ENCODE measurements at regions not wholly inside any gene's neighbourhood (a gene's known extent, or its start where the extent isn't known, plus 50 kb on each side); places are given as distances from the start of the nearest gene placed in this dataset.

DNA sequence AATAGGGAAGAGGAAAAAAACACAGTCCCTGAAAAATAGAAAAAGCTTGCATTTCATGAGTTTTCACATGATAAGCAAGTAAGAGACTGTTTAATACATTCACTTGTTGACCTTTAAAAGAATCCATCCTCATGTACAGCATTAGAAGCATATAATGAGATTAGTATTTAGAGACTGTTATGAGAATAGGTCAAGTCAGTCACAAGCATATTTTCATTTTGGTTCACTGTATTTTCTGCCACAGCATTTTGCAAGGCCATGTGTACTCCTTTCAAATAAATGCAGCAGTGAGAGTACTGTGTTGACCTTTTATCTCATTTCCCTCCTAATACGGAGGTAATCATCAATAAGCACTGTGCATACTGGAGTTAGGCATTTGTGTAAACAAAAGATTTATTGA, 162.2 kb upstream of the SETMAR start:
- H3K27me3 Mint-ChIP-seq, result no peaks in the 10 kb centered on the region
- no CpG with 5 or more reads among the region's 1 CpG for WGBS (ENCODE audit: insufficient coverage)
- CTCF ChIA-PET, result no interaction called here

DNA sequence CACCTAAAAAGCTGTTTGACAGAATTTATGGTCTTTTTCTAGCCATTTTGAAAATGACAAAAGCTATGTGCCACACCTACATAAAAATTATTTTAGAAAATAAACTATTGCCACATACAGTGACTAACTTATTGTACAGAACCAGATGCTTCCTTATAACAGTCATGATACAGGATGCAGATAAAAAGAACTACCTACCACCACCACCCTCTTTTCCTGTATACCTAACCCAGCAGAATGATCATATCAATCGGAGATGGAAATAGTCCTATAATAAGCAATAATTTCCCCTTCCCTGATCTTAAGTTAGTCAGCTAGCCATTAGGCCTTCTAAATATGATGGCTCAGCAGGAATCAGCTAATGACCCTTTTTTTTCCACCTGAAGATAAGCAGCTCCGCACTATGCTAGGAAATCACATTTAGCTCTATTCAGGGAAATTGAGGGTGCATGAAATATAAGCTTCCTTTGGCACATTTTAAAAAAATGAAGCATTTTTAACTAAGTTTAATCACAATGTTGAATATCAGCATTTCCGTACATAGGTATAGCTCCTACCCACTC, 155.5 kb upstream of the SETMAR start:
- Histone ChIP-seq H3K4me3 (ENCODE audit: control extremely low read depth in 1 of 5, extremely low read depth in 1 of 5, insufficient read depth in 1 of 5, low read depth in 2 of 5, low read length in 4 of 5) (no peak overlapping the region), H3K4me1 (ENCODE audit: control insufficient read depth in 2 of 2, insufficient read depth in 2 of 2, low read length in 2 of 2) (no peaks in the 10 kb centered on the region), H3K36me3 (replicated peaks in 1 of 2; ENCODE audit: control extremely low read depth in 1 of 2, control insufficient read depth in 1 of 2, extremely low read depth in 1 of 2, insufficient read depth in 2 of 2, low read length in 1 of 2) (no peaks in the 10 kb centered on the region), H3K79me2 (ENCODE audit: control insufficient read depth, insufficient read depth, low read length) (no peaks in the 10 kb centered on the region), H3K4me2 (replicated peaks; ENCODE audit: low read depth, low read length, poor library complexity, severe bottlenecking) (no peak overlapping the region), H3K27ac (ENCODE audit: low read length in 2 of 2) (no peak overlapping the region), H3K27me3 (replicated peaks in 1 of 4; ENCODE audit: control extremely low read depth in 1 of 4, control insufficient read depth in 3 of 4, insufficient read depth in 4 of 4, low read length in 3 of 4) (no peaks in the 10 kb centered on the region), H4K20me1 (ENCODE audit: control insufficient read depth, insufficient read depth, low read length, poor library complexity, severe bottlenecking) (no peaks in the 10 kb centered on the region), H2AFZ (ENCODE audit: insufficient read depth, low read depth, low read length, poor library complexity, severe bottlenecking) (no peak overlapping the region), H3K9me3 (ENCODE audit: control extremely low read depth in 1 of 3, control insufficient read depth in 2 of 3, insufficient read depth in 1 of 3, low read length in 2 of 3) (no peaks in the 10 kb centered on the region), H3K9ac (ENCODE audit: low read length) (no peak overlapping the region)
- no peaks in the 10 kb centered on the region for H3K4me1 Mint-ChIP-seq
- TF ChIP-seq, protein P1, sequence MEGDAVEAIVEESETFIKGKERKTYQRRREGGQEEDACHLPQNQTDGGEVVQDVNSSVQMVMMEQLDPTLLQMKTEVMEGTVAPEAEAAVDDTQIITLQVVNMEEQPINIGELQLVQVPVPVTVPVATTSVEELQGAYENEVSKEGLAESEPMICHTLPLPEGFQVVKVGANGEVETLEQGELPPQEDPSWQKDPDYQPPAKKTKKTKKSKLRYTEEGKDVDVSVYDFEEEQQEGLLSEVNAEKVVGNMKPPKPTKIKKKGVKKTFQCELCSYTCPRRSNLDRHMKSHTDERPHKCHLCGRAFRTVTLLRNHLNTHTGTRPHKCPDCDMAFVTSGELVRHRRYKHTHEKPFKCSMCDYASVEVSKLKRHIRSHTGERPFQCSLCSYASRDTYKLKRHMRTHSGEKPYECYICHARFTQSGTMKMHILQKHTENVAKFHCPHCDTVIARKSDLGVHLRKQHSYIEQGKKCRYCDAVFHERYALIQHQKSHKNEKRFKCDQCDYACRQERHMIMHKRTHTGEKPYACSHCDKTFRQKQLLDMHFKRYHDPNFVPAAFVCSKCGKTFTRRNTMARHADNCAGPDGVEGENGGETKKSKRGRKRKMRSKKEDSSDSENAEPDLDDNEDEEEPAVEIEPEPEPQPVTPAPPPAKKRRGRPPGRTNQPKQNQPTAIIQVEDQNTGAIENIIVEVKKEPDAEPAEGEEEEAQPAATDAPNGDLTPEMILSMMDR (IDR thresholded peaks at IDR 0.05), result no peak
- TF ChIP-seq EZH2 (IDR thresholded peaks at IDR 0.05; ENCODE audit: borderline replicate concordance, insufficient read depth, low read depth, low read length, poor library complexity, severe bottlenecking), result no peak
- ChIA-PET POLR2A (no interaction called here), CTCF (interaction anchor here (0.9 kb wide), 1 partner anchor 49 kb away, joined by 3 read pairs; no protein-coding TSS in a partner anchor)
- H3K27me3 Mint-ChIP-seq, result no peaks in the 10 kb centered on the region
- intact Hi-C loops (cut with micrococcal nuclease), result no loop called here
- no peak overlapping the region for H3K4me3 Mint-ChIP-seq
- no peak overlapping the region for H3K27ac Mint-ChIP-seq
- ATAC-seq (ENCODE audit: low read depth) (no peak), DNase-seq (no peak)
- 40% methylated on average over 1 of the region's 3 CpGs for WGBS (ENCODE audit: insufficient coverage)
- no peaks in the 10 kb centered on the region for H3K9me3 Mint-ChIP-seq (ENCODE audit: insufficient read depth)

More for the DNA sequence above, 162.2 kb upstream of the SETMAR start:
- intact Hi-C loops (cut with micrococcal nuclease), result no loop called here
- POLR2A ChIA-PET, result no interaction called here
- DNase-seq, result no peak
- Mint-ChIP-seq H3K4me3 (no peak overlapping the region), H3K27ac (no peak overlapping the region), H3K9me3 (ENCODE audit: insufficient read depth) (no peaks in the 10 kb centered on the region), H3K4me1 (no peaks in the 10 kb centered on the region)
- TF ChIP-seq, protein P1 (IDR thresholded peaks at IDR 0.05), result no peak
- TF ChIP-seq EZH2 (IDR thresholded peaks at IDR 0.05; ENCODE audit: borderline replicate concordance, insufficient read depth, low read depth, low read length, poor library complexity, severe bottlenecking), result no peak
- Histone ChIP-seq H3K79me2 (ENCODE audit: control insufficient read depth, insufficient read depth, low read length) (no peaks in the 10 kb centered on the region), H3K9me3 (ENCODE audit: control extremely low read depth in 1 of 3, control insufficient read depth in 2 of 3, insufficient read depth in 1 of 3, low read length in 2 of 3) (no peaks in the 10 kb centered on the region), H3K4me1 (ENCODE audit: control insufficient read depth in 2 of 2, insufficient read depth in 2 of 2, low read length in 2 of 2) (no peaks in the 10 kb centered on the region), H3K9ac (ENCODE audit: low read length) (no peak overlapping the region), H3K27ac (ENCODE audit: low read length in 2 of 2) (no peak overlapping the region), H3K4me3 (ENCODE audit: control extremely low read depth in 1 of 5, extremely low read depth in 1 of 5, insufficient read depth in 1 of 5, low read depth in 2 of 5, low read length in 4 of 5) (no peak overlapping the region), H4K20me1 (ENCODE audit: control insufficient read depth, insufficient read depth, low read length, poor library complexity, severe bottlenecking) (no peaks in the 10 kb centered on the region), H3K36me3 (replicated peaks in 1 of 2; ENCODE audit: control extremely low read depth in 1 of 2, control insufficient read depth in 1 of 2, extremely low read depth in 1 of 2, insufficient read depth in 2 of 2, low read length in 1 of 2) (no peaks in the 10 kb centered on the region), H2AFZ (ENCODE audit: insufficient read depth, low read depth, low read length, poor library complexity, severe bottlenecking) (no peak overlapping the region), H3K4me2 (replicated peaks; ENCODE audit: low read depth, low read length, poor library complexity, severe bottlenecking) (no peak overlapping the region), H3K27me3 (replicated peaks in 1 of 4; ENCODE audit: control extremely low read depth in 1 of 4, control insufficient read depth in 3 of 4, insufficient read depth in 4 of 4, low read length in 3 of 4) (no peaks in the 10 kb centered on the region)
- no peak for ATAC-seq (ENCODE audit: low read depth)

All from B cell (primary cell).